ENCODE measurements at regions not wholly inside any gene's neighbourhood (a gene's known extent, or its start where the extent isn't known, plus 50 kb on each side); places are given as distances from the start of the nearest gene placed in this dataset.

DNA sequence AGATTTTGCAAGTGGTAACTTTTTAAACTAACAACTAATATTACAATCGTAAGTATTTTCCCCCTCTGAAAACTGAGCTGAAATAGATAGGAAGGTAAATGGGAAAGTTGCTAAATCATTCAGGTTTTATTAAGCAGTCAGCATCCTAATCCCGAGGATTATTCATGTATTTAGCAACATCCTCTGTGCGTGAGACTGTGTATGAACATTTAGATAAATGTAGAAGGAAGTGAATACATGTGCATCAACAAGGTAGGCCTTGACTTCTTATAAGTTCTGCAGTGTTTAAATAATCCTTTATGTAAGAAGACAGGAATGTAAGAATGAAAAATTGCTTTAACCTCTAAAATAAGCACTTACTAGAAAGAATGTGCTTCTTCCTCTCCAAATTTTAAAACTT, 745.9 kb upstream of the TENM4 start (continued):
- TF ChIP-seq, protein P1, sequence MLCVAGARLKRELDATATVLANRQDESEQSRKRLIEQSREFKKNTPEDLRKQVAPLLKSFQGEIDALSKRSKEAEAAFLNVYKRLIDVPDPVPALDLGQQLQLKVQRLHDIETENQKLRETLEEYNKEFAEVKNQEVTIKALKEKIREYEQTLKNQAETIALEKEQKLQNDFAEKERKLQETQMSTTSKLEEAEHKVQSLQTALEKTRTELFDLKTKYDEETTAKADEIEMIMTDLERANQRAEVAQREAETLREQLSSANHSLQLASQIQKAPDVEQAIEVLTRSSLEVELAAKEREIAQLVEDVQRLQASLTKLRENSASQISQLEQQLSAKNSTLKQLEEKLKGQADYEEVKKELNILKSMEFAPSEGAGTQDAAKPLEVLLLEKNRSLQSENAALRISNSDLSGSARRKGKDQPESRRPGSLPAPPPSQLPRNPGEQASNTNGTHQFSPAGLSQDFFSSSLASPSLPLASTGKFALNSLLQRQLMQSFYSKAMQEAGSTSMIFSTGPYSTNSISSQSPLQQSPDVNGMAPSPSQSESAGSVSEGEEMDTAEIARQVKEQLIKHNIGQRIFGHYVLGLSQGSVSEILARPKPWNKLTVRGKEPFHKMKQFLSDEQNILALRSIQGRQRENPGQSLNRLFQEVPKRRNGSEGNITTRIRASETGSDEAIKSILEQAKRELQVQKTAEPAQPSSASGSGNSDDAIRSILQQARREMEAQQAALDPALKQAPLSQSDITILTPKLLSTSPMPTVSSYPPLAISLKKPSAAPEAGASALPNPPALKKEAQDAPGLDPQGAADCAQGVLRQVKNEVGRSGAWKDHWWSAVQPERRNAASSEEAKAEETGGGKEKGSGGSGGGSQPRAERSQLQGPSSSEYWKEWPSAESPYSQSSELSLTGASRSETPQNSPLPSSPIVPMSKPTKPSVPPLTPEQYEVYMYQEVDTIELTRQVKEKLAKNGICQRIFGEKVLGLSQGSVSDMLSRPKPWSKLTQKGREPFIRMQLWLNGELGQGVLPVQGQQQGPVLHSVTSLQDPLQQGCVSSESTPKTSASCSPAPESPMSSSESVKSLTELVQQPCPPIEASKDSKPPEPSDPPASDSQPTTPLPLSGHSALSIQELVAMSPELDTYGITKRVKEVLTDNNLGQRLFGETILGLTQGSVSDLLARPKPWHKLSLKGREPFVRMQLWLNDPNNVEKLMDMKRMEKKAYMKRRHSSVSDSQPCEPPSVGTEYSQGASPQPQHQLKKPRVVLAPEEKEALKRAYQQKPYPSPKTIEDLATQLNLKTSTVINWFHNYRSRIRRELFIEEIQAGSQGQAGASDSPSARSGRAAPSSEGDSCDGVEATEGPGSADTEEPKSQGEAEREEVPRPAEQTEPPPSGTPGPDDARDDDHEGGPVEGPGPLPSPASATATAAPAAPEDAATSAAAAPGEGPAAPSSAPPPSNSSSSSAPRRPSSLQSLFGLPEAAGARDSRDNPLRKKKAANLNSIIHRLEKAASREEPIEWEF (IDR thresholded peaks at IDR 0.05; ENCODE audit: insufficient replicate concordance, low read depth, low read length): no peak

DNA sequence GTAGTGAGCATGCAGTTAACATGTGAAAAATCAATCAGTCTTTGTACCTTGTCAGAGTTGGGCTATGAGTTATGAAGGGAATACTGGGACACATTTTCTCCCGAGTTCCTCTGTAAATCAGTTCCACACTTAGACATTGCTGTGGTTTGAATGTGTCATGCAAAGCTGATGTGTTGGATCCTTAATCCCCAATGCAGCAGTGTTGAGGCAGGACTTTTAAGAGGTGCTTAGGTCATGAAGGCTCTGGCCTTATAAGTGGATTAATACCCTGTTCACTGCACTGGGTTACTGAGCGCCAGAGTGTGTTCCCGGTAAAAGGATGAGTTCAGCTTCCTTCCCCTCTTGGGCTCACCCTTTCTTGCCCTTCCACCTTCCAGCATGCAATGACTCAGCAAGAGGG, 742.1 kb upstream of the TENM4 start:
- H4K20me1 ChIP-seq (ENCODE audit: control insufficient read depth, insufficient read depth): no peaks in the 10 kb centered on the region
- ChIA-PET CTCF (no interaction called here), POLR2A (no interaction called here), RAD21 (ENCODE audit: unreplicated experiment) (no interaction called here), SMC1A (ENCODE audit: uncharacterized antibody, unreplicated experiment) (no interaction called here)
- H3K4me2 ChIP-seq (ENCODE audit: control insufficient read depth, insufficient read depth): no peak overlapping the region
- no peak for ATAC-seq
- TF ChIP-seq ZNF622 (IDR thresholded peaks at IDR 0.05): no peak
- no peak for TF ChIP-seq ESRRA (IDR thresholded peaks at IDR 0.05; ENCODE audit: low read length)
- no peak for TF ChIP-seq ZNF217 (IDR thresholded peaks at IDR 0.05)
- no peak for TF ChIP-seq GABPA (IDR thresholded peaks at IDR 0.05; ENCODE audit: low read depth)
- TF ChIP-seq, protein P2, sequence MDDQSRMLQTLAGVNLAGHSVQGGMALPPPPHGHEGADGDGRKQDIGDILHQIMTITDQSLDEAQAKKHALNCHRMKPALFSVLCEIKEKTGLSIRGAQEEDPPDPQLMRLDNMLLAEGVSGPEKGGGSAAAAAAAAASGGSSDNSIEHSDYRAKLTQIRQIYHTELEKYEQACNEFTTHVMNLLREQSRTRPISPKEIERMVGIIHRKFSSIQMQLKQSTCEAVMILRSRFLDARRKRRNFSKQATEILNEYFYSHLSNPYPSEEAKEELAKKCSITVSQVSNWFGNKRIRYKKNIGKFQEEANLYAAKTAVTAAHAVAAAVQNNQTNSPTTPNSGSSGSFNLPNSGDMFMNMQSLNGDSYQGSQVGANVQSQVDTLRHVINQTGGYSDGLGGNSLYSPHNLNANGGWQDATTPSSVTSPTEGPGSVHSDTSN (IDR thresholded peaks at IDR 0.05; ENCODE audit: insufficient replicate concordance, low read depth, low read length): no peak
- no peak for TF ChIP-seq ZSCAN29 (IDR thresholded peaks at IDR 0.05)
- TF ChIP-seq NRF1 (conservative IDR thresholded peaks at IDR 0.05; ENCODE audit: low read depth, low read length): no peak
- no peak for TF ChIP-seq NFXL1 (IDR thresholded peaks at IDR 0.05; ENCODE audit: borderline replicate concordance)
- H3K27ac ChIP-seq (ENCODE audit: control insufficient read depth, insufficient read depth): no peak overlapping the region
- no peak overlapping the region for H2AFZ ChIP-seq (ENCODE audit: control insufficient read depth, low read depth, low read length)
- H3K27me3 ChIP-seq (replicated peaks in 1 of 2; ENCODE audit: control insufficient read depth in 2 of 2, insufficient read depth in 2 of 2, low read length in 1 of 2): no peaks in the 10 kb centered on the region; a peak in 1 of 4 replicates
- H3K9me3 ChIP-seq (replicated peaks; ENCODE audit: control insufficient read depth, insufficient read depth, low read length): no peaks in the 10 kb centered on the region
- no peaks in the 10 kb centered on the region for H3K36me3 ChIP-seq (ENCODE audit: control insufficient read depth in 2 of 2, insufficient read depth in 2 of 2, low read length in 1 of 2)
- intact Hi-C loops (cut with micrococcal nuclease; ENCODE audit: unreplicated experiment): no loop called here
- no peak for DNase-seq (ENCODE audit: low read depth, low spot score)
- no TSS peak for BruUV-seq (replicated peaks)
- in situ Hi-C loops (cut with MboI): no loop called here
- no peak overlapping the region for H3K4me3 ChIP-seq
- no peak overlapping the region for H3K9ac ChIP-seq (ENCODE audit: control insufficient read depth, insufficient read depth, low read length)
- H3K4me1 ChIP-seq (ENCODE audit: control insufficient read depth, insufficient read depth, low read length): no peaks in the 10 kb centered on the region
- FAIRE-seq: no peak
- H3K79me2 ChIP-seq (ENCODE audit: control insufficient read depth, insufficient read depth, low read length): no peaks in the 10 kb centered on the region
- 49% methylated on average over 3 of the region's 3 CpGs for WGBS (ENCODE audit: insufficient coverage, insufficient replicate concordance, low lambda C conversion rate, missing lambda C conversion rate)
